ENCODE measurements at regions not wholly inside any gene's neighbourhood (a gene's known extent, or its start where the extent isn't known, plus 50 kb on each side); places are given as distances from the start of the nearest gene placed in this dataset.

- DNase-seq (ENCODE audit: low spot score): no peak
These were observed 472.8 kb downstream of the OLFM4 start for GRCh38 chr13:53501387-53501786.

- DNase-seq (ENCODE audit: low spot score): no peak
These were observed 479.1 kb downstream of the OLFM4 start for GRCh38 chr13:53507741-53508140.

GRCh38 chr13:53512635-53513034, 484.0 kb downstream of the OLFM4 start:
- DNase-seq (ENCODE audit: low spot score): no peak

GRCh38 chr13:53513226-53513625, 484.6 kb downstream of the OLFM4 start:
- DNase-seq (ENCODE audit: low spot score): no peak

GRCh38 chr13:53520132-53520531, 491.5 kb downstream of the OLFM4 start:
- no peak for DNase-seq (ENCODE audit: low spot score)

- no peak for DNase-seq (ENCODE audit: low spot score)
These were observed 493.4 kb downstream of the OLFM4 start for GRCh38 chr13:53522034-53522433.

GRCh38 chr13:53537586-53537985, 509.0 kb downstream of the OLFM4 start:
- DNase-seq (ENCODE audit: low spot score): no peak

GRCh38 chr13:53545340-53545941, 516.8 kb downstream of the OLFM4 start:
- no peak for DNase-seq (ENCODE audit: low spot score)

- DNase-seq (ENCODE audit: low spot score): no peak
These were observed 531.9 kb downstream of the OLFM4 start for GRCh38 chr13:53560556-53560955.

GRCh38 chr13:53562419-53562818, 533.8 kb downstream of the OLFM4 start:
- no peak for DNase-seq (ENCODE audit: low spot score)

- DNase-seq (ENCODE audit: low spot score): no peak
These were observed 539.9 kb downstream of the OLFM4 start for GRCh38 chr13:53568491-53568890.

- no peak for DNase-seq (ENCODE audit: low spot score)
These were observed 540.8 kb downstream of the OLFM4 start for GRCh38 chr13:53569453-53569852.

GRCh38 chr13:53601113-53601512, 572.5 kb downstream of the OLFM4 start:
- DNase-seq (ENCODE audit: low spot score): no peak

- no peak for DNase-seq (ENCODE audit: low spot score)
These were observed 576.7 kb downstream of the OLFM4 start for GRCh38 chr13:53605326-53605725.

- DNase-seq (ENCODE audit: low spot score): no peak
These were observed 583.6 kb downstream of the OLFM4 start for GRCh38 chr13:53612200-53612599.

GRCh38 chr13:53622456-53622855, 593.8 kb downstream of the OLFM4 start:
- DNase-seq (ENCODE audit: low spot score): no peak

- no peak for DNase-seq (ENCODE audit: low spot score)
These were observed 594.5 kb downstream of the OLFM4 start for GRCh38 chr13:53623146-53623545.

- no peak for DNase-seq (ENCODE audit: low spot score)
These were observed 602.9 kb downstream of the OLFM4 start for GRCh38 chr13:53631511-53631910.

GRCh38 chr13:53638040-53638439, 609.4 kb downstream of the OLFM4 start:
- DNase-seq (ENCODE audit: low spot score): no peak

GRCh38 chr13:53642306-53642705, 613.7 kb downstream of the OLFM4 start:
- DNase-seq (ENCODE audit: low spot score): no peak

GRCh38 chr13:53648673-53649072, 620.1 kb downstream of the OLFM4 start:
- DNase-seq (ENCODE audit: low spot score): no peak

GRCh38 chr13:53672005-53672404, 643.4 kb downstream of the OLFM4 start:
- no peak for DNase-seq (ENCODE audit: low spot score)

- no peak for DNase-seq (ENCODE audit: low spot score)
These were observed 654.5 kb downstream of the OLFM4 start for GRCh38 chr13:53683146-53683545.

GRCh38 chr13:53683608-53684007, 655.0 kb downstream of the OLFM4 start:
- DNase-seq (ENCODE audit: low spot score): no peak

GRCh38 chr13:53691417-53691816, 662.8 kb downstream of the OLFM4 start:
- no peak for DNase-seq (ENCODE audit: low spot score)

Data from putamen (tissue), 1 donor.